Kidney epithelial cell (primary cell): ENCODE measurements at regions not wholly inside any gene's neighbourhood (a gene's known extent, or its start where the extent isn't known, plus 50 kb on each side); places are given as distances from the start of the nearest gene placed in this dataset.

Experiments used
- DNase-seq: peaks from one replicate; pipeline ENCODE4 v3.0.0-alpha.2; 2010; ENCODE audit warnings: low read depth
- H3K27me3 ChIP-seq: 2 replicates; pipeline ENCODE4 v1.6.0; 2011; ENCODE audit warnings: low read length; ENCODE audit not compliant: control insufficient read depth, insufficient read depth
- H3K36me3 ChIP-seq: 2 replicates; pipeline ENCODE4 v1.5.1; 2011; ENCODE audit warnings: low read length; ENCODE audit not compliant: control insufficient read depth, insufficient read depth
- H3K4me3 ChIP-seq: 2 replicates; pipeline ENCODE4 v1.5.1; 2011; ENCODE audit warnings: low read depth, mild to moderate bottlenecking, control low read depth, low read length
- CTCF ChIP-seq: IDR thresholded peaks from 2 replicates; pipeline ENCODE4 v1.5.1; 2011; ENCODE audit warnings: mild to moderate bottlenecking, moderate library complexity, low read length, control low read depth, inconsistent platforms; ENCODE audit not compliant: insufficient read depth, poor library complexity, severe bottlenecking

- Histone ChIP-seq H3K27me3 (no peaks in the 10 kb centered on the region), H3K4me3 (no peak overlapping the region), H3K36me3 (no peaks in the 10 kb centered on the region)
- DNase-seq, result no peak
- no peak for TF ChIP-seq CTCF
Measured at GRCh38 chr20:7454047-7454446, 486.2 kb downstream of the HAO1 start.

GRCh38 chr20:7458459-7458858 is 481.8 kb downstream of the HAO1 start:
- no peak for TF ChIP-seq CTCF
- H3K27me3 ChIP-seq, result no peaks in the 10 kb centered on the region
- DNase-seq, result no peak
- no peak overlapping the region for H3K4me3 ChIP-seq
- no peaks in the 10 kb centered on the region for H3K36me3 ChIP-seq

- TF ChIP-seq CTCF, result no peak
- Histone ChIP-seq H3K27me3 (no peaks in the 10 kb centered on the region), H3K4me3 (no peak overlapping the region), H3K36me3 (no peaks in the 10 kb centered on the region)
- DNase-seq, result no peak
Measured at GRCh38 chr20:7459083-7459482, 481.2 kb downstream of the HAO1 start.

GRCh38 chr20:7463290-7463689 is 477.0 kb downstream of the HAO1 start:
- Histone ChIP-seq H3K4me3 (no peak overlapping the region), H3K27me3 (no peaks in the 10 kb centered on the region), H3K36me3 (no peaks in the 10 kb centered on the region)
- DNase-seq, result no peak
- TF ChIP-seq CTCF, result no peak

- TF ChIP-seq CTCF, result no peak
- Histone ChIP-seq H3K36me3 (no peaks in the 10 kb centered on the region), H3K4me3 (no peak overlapping the region), H3K27me3 (no peaks in the 10 kb centered on the region)
- no peak for DNase-seq
Measured at GRCh38 chr20:7470912-7471311, 469.3 kb downstream of the HAO1 start.

GRCh38 chr20:7490288-7490687 is 450.0 kb downstream of the HAO1 start:
- Histone ChIP-seq H3K27me3 (no peaks in the 10 kb centered on the region), H3K4me3 (no peak overlapping the region), H3K36me3 (no peaks in the 10 kb centered on the region)
- no peak for DNase-seq
- no peak for TF ChIP-seq CTCF
